ENCODE measurements at regions not wholly inside any gene's neighbourhood (a gene's known extent, or its start where the extent isn't known, plus 50 kb on each side); places are given as distances from the start of the nearest gene placed in this dataset.
"Not testable (repeated sequence)": the region's sequence is repeated elsewhere in the genome, so short reads cannot be mapped to it uniquely, and the experiment has no call there.

DNA sequence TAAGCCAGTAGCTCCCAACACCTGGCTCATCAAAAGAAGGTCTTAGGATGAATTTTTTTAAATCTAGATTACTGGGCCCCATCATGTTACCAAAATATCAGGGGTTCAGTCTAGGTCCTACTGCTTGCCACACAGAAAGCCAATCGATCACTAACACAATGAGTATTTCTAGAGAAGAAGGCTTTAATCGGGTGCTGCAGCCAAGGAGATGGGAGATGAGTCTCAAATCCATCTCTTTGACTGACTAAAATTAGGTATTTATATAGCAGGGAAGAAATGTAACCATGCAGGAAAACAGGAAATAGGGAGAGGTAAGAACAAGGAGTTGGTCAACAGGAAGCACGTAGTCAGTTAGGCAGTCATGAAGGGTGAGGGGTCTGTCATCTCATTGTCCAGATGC lies 288.2 kb downstream of the CEP170 start:
- no peaks in the 10 kb centered on the region for H3K4me1 ChIP-seq
- no peak overlapping the region for H3K9ac ChIP-seq
- no peaks in the 10 kb centered on the region for H3K9me3 ChIP-seq (ENCODE audit: low read depth)
- no peak overlapping the region for H3K27ac Mint-ChIP-seq
- H3K4me1 Mint-ChIP-seq: peaks cover 4% of the 10 kb centered on the region
- H3K4me2 ChIP-seq: no peak overlapping the region
- DNase-seq (ENCODE audit: low spot score): no peak
- H3K27me3 Mint-ChIP-seq (ENCODE audit: insufficient read depth, low read depth): no peaks in the 10 kb centered on the region
- peaks cover 10% of the 10 kb centered on the region for H3K9me3 Mint-ChIP-seq
- TF ChIP-seq EZH2phosphoT487 (IDR thresholded peaks at IDR 0.05) (no peak), EZH2 (IDR thresholded peaks at IDR 0.05) (no peak)
- TF ChIP-seq, protein P1, sequence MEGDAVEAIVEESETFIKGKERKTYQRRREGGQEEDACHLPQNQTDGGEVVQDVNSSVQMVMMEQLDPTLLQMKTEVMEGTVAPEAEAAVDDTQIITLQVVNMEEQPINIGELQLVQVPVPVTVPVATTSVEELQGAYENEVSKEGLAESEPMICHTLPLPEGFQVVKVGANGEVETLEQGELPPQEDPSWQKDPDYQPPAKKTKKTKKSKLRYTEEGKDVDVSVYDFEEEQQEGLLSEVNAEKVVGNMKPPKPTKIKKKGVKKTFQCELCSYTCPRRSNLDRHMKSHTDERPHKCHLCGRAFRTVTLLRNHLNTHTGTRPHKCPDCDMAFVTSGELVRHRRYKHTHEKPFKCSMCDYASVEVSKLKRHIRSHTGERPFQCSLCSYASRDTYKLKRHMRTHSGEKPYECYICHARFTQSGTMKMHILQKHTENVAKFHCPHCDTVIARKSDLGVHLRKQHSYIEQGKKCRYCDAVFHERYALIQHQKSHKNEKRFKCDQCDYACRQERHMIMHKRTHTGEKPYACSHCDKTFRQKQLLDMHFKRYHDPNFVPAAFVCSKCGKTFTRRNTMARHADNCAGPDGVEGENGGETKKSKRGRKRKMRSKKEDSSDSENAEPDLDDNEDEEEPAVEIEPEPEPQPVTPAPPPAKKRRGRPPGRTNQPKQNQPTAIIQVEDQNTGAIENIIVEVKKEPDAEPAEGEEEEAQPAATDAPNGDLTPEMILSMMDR (IDR thresholded peaks at IDR 0.05): no peak
- H3K27ac ChIP-seq: no peak overlapping the region
- H3F3A ChIP-seq (ENCODE audit: low read depth): no peaks in the 10 kb centered on the region
- no peak overlapping the region for H3K4me3 ChIP-seq
- H3K36me3 Mint-ChIP-seq: no peaks in the 10 kb centered on the region
- H3K79me2 ChIP-seq (ENCODE audit: low read depth): no peaks in the 10 kb centered on the region
- no peak overlapping the region for H3K4me3 Mint-ChIP-seq
- H3K36me3 ChIP-seq: no peaks in the 10 kb centered on the region
- no peak overlapping the region for H2AFZ ChIP-seq (replicated peaks)
- no peaks in the 10 kb centered on the region for H3K27me3 ChIP-seq
- H4K20me1 ChIP-seq (ENCODE audit: low read depth): no peaks in the 10 kb centered on the region

DNA sequence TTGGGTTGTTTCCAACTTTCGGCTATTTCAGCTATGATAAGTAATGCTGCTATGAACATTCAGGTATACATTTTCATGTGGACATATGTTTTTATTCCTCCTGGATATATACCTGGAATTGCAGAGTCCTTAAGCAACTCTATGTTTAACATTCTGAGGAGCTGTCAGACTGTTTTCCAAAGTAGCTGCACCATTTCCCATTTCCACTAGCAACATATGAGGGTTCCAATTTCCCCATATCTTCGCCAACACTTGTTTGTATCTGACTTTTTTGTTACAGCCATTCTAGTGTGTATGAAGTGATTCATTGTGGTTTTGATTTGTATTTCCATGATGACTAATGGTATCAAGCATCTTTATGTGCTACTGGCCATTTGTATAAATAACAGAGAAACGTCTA lies 295.7 kb downstream of the CEP170 start:
- not testable (repeated sequence) for H3K27me3 ChIP-seq; H3F3A ChIP-seq (ENCODE audit: low read depth); H3K27ac ChIP-seq; H4K20me1 ChIP-seq (ENCODE audit: low read depth); H3K27me3 Mint-ChIP-seq (ENCODE audit: insufficient read depth, low read depth); H3K27ac Mint-ChIP-seq; DNase-seq (ENCODE audit: low spot score); H3K9me3 ChIP-seq (ENCODE audit: low read depth); H3K36me3 ChIP-seq; H3K4me1 Mint-ChIP-seq; H3K4me3 Mint-ChIP-seq; H3K9ac ChIP-seq; H3K9me3 Mint-ChIP-seq; H3K79me2 ChIP-seq (ENCODE audit: low read depth); H3K4me1 ChIP-seq; H3K4me3 ChIP-seq; H3K4me2 ChIP-seq; H3K36me3 Mint-ChIP-seq; H2AFZ ChIP-seq (replicated peaks)

DNA sequence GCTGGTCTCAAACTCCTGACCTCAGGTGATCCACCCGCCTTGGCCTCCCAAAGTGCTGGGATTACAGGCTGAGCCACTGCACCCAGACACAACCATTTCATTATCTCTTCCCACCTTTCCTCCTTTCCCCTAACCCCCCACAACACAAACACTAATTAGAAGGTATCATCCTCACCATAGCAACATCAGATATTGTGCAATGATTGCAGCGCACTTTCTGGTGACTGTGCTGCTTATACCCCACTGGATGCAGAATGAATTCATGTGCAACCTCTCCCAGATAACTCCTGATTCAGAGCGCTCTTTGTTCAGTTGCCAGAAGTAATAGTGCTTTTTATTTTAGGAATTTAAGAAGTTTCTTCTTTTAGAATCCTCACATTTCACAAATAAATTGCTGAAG lies 300.1 kb downstream of the CEP170 start:
- H3K27me3 Mint-ChIP-seq (ENCODE audit: insufficient read depth, low read depth); H3K4me2 ChIP-seq; H3K9ac ChIP-seq; H3K36me3 ChIP-seq; H3K4me3 Mint-ChIP-seq; DNase-seq (ENCODE audit: low spot score); H3K4me3 ChIP-seq; H3K79me2 ChIP-seq (ENCODE audit: low read depth); H3K27ac ChIP-seq; H2AFZ ChIP-seq (replicated peaks); H3K9me3 Mint-ChIP-seq; H3K4me1 ChIP-seq; H3K4me1 Mint-ChIP-seq; H3K36me3 Mint-ChIP-seq; H3K27ac Mint-ChIP-seq; H3K9me3 ChIP-seq (ENCODE audit: low read depth); H3K27me3 ChIP-seq; H3F3A ChIP-seq (ENCODE audit: low read depth); H4K20me1 ChIP-seq (ENCODE audit: low read depth): not testable (repeated sequence)

DNA sequence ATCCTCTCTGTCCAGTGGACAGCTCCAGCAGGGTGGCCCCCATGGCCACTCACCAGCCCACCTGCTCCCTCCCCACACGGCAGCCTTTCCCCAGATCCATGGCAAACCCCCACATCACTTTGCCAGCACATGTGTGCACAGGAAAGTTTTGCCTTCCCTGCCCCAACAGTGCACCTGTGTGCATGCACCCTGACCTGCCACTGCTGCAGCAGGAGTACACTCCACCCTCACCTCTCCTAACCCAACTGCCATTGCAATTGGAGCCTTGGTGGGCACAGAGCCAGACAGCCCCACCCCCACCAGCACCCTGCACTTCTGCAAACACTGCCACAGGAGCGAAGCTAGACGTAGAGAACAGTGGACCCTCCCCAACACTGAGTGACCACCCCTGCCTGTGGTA lies 308.9 kb downstream of the CEP170 start:
- H3K27ac Mint-ChIP-seq: no peak overlapping the region
- Histone ChIP-seq H4K20me1 (ENCODE audit: low read depth) (no peaks in the 10 kb centered on the region), H3K4me2 (no peak overlapping the region), H3K9ac (no peak overlapping the region), H3K36me3 (no peaks in the 10 kb centered on the region), H3K9me3 (ENCODE audit: low read depth) (no peaks in the 10 kb centered on the region), H3K79me2 (ENCODE audit: low read depth) (no peaks in the 10 kb centered on the region), H3F3A (ENCODE audit: low read depth) (no peaks in the 10 kb centered on the region), H2AFZ (replicated peaks) (no peak overlapping the region), H3K27me3 (no peaks in the 10 kb centered on the region), H3K27ac (no peak overlapping the region), H3K4me3 (no peak overlapping the region), H3K4me1 (no peaks in the 10 kb centered on the region)
- H3K9me3 Mint-ChIP-seq: peaks cover 4% of the 10 kb centered on the region
- H3K4me3 Mint-ChIP-seq: no peak overlapping the region
- TF ChIP-seq, protein P1 (IDR thresholded peaks at IDR 0.05): no peak
- no peak for TF ChIP-seq EZH2 (IDR thresholded peaks at IDR 0.05)
- TF ChIP-seq EZH2phosphoT487 (IDR thresholded peaks at IDR 0.05): no peak
- DNase-seq (ENCODE audit: low spot score): no peak
- H3K27me3 Mint-ChIP-seq (ENCODE audit: insufficient read depth, low read depth): peaks cover 2% of the 10 kb centered on the region
- H3K4me1 Mint-ChIP-seq: no peaks in the 10 kb centered on the region
- no peaks in the 10 kb centered on the region for H3K36me3 Mint-ChIP-seq
